ENCODE measurements at regions not wholly inside any gene's neighbourhood (a gene's known extent, or its start where the extent isn't known, plus 50 kb on each side); places are given as distances from the start of the nearest gene placed in this dataset.

GRCh38 chr11:97657852-97658251, 1268.0 kb downstream of the JRKL start:
- H3K4me3 ChIP-seq = no peak overlapping the region
- intact Hi-C loops (cut with DNase I; ENCODE audit: low total_unique reads) = no loop called here
- no peak for TF ChIP-seq CTCF (IDR thresholded peaks at IDR 0.05)
- H3K4me1 ChIP-seq = no peaks in the 10 kb centered on the region
- no peak for DNase-seq
- H3K9me3 ChIP-seq = peaks cover 0 to 7% (median 0%) of the 10 kb centered on the region in 3 donors
- H3K27ac ChIP-seq = no peak overlapping the region
- no peaks in the 10 kb centered on the region for H3K27me3 ChIP-seq
- H3K36me3 ChIP-seq = no peaks in the 10 kb centered on the region

GRCh38 chr11:97667057-97667456, 1277.2 kb downstream of the JRKL start:
- H3K9me3 ChIP-seq = peaks cover 0 to 5% (median 0%) of the 10 kb centered on the region in 3 donors
- no peaks in the 10 kb centered on the region for H3K27me3 ChIP-seq
- H3K4me1 ChIP-seq = no peaks in the 10 kb centered on the region
- intact Hi-C loops (cut with DNase I; ENCODE audit: low total_unique reads) = no loop called here
- H3K4me3 ChIP-seq = no peak overlapping the region
- no peak overlapping the region for H3K27ac ChIP-seq
- TF ChIP-seq CTCF (IDR thresholded peaks at IDR 0.05) = no peak
- H3K36me3 ChIP-seq = no peaks in the 10 kb centered on the region
- no peak for DNase-seq

GRCh38 chr11:97683733-97684132, 1293.9 kb downstream of the JRKL start:
- Histone ChIP-seq H3K27me3 (no peaks in the 10 kb centered on the region), H3K36me3 (no peaks in the 10 kb centered on the region), H3K4me3 (no peak overlapping the region), H3K27ac (no peak overlapping the region), H3K4me1 (no peaks in the 10 kb centered on the region), H3K9me3 (no peaks in the 10 kb centered on the region)
- intact Hi-C loops (cut with DNase I; ENCODE audit: low total_unique reads) = no loop called here
- no peak for TF ChIP-seq CTCF (IDR thresholded peaks at IDR 0.05)
- DNase-seq = no peak

GRCh38 chr11:97684486-97685439, 1295.0 kb downstream of the JRKL start:
- H3K4me1 ChIP-seq = no peaks in the 10 kb centered on the region
- H3K9me3 ChIP-seq = no peaks in the 10 kb centered on the region
- TF ChIP-seq CTCF (IDR thresholded peaks at IDR 0.05) = no peak
- DNase-seq = no peak
- H3K27me3 ChIP-seq = no peaks in the 10 kb centered on the region
- intact Hi-C loops (cut with DNase I; ENCODE audit: low total_unique reads) = no loop called here
- H3K27ac ChIP-seq = no peak overlapping the region
- no peaks in the 10 kb centered on the region for H3K36me3 ChIP-seq
- no peak overlapping the region for H3K4me3 ChIP-seq

- Histone ChIP-seq H3K27ac (no peak overlapping the region), H3K9me3 (no peaks in the 10 kb centered on the region), H3K36me3 (no peaks in the 10 kb centered on the region), H3K4me3 (no peak overlapping the region), H3K4me1 (no peaks in the 10 kb centered on the region), H3K27me3 (no peaks in the 10 kb centered on the region)
- no peak for TF ChIP-seq CTCF (IDR thresholded peaks at IDR 0.05)
- intact Hi-C loops (cut with DNase I; ENCODE audit: low total_unique reads) = no loop called here
- DNase-seq = no peak
These were observed 1295.9 kb downstream of the JRKL start for GRCh38 chr11:97685695-97686094.

Measured in tibial artery (tissue), 4 donors.